ENCODE measurements at regions not wholly inside any gene's neighbourhood (a gene's known extent, or its start where the extent isn't known, plus 50 kb on each side); places are given as distances from the start of the nearest gene placed in this dataset.

GRCh38 chr2:173446722-173447121 is 92.0 kb downstream of the CDCA7 start:
- Histone ChIP-seq H3K79me2 (ENCODE audit: control insufficient read depth, insufficient read depth, low read length, unreplicated experiment) (no peaks in the 10 kb centered on the region), H2AFZ (ENCODE audit: low read length, unreplicated experiment) (no peak overlapping the region), H3K36me3 (ENCODE audit: insufficient read depth, low read length) (no peaks in the 10 kb centered on the region), H3K27ac (ENCODE audit: low read depth, low read length) (no peak overlapping the region), H3K4me3 (ENCODE audit: low read depth, low read length) (no peak overlapping the region), H3K27me3 (ENCODE audit: insufficient read depth, low read length) (peaks cover 6% of the 10 kb centered on the region; the same call in 1 of the 2 replicates), H3K4me1 (ENCODE audit: control insufficient read depth, insufficient read depth, low read length, unreplicated experiment) (peaks cover 3% of the 10 kb centered on the region)

GRCh38 chr2:173448938-173449471 is 94.3 kb downstream of the CDCA7 start:
- Histone ChIP-seq H3K27me3 (ENCODE audit: insufficient read depth, low read length) (peaks cover 15% of the 10 kb centered on the region; the same call in 1 of the 2 replicates), H3K79me2 (ENCODE audit: control insufficient read depth, insufficient read depth, low read length, unreplicated experiment) (no peaks in the 10 kb centered on the region), H3K4me1 (ENCODE audit: control insufficient read depth, insufficient read depth, low read length, unreplicated experiment) (peaks cover 3% of the 10 kb centered on the region), H2AFZ (ENCODE audit: low read length, unreplicated experiment) (peak overlapping the region; percentile 70), H3K4me3 (ENCODE audit: low read depth, low read length) (peak overlapping the region; percentile 66), H3K36me3 (ENCODE audit: insufficient read depth, low read length) (no peaks in the 10 kb centered on the region), H3K27ac (ENCODE audit: low read depth, low read length) (no peak overlapping the region)

- H3K27me3 ChIP-seq (ENCODE audit: insufficient read depth, low read length) = peaks cover 27% of the 10 kb centered on the region; the same call in 1 of the 2 replicates
- no peak overlapping the region for H3K27ac ChIP-seq (ENCODE audit: low read depth, low read length)
- H3K4me3 ChIP-seq (ENCODE audit: low read depth, low read length) = no peak overlapping the region
- H3K79me2 ChIP-seq (ENCODE audit: control insufficient read depth, insufficient read depth, low read length, unreplicated experiment) = no peaks in the 10 kb centered on the region
- H3K36me3 ChIP-seq (ENCODE audit: insufficient read depth, low read length) = no peaks in the 10 kb centered on the region
- H2AFZ ChIP-seq (ENCODE audit: low read length, unreplicated experiment) = no peak overlapping the region
- peaks cover 3% of the 10 kb centered on the region for H3K4me1 ChIP-seq (ENCODE audit: control insufficient read depth, insufficient read depth, low read length, unreplicated experiment)
Measured at GRCh38 chr2:173451118-173451517, 96.4 kb downstream of the CDCA7 start.

DNA sequence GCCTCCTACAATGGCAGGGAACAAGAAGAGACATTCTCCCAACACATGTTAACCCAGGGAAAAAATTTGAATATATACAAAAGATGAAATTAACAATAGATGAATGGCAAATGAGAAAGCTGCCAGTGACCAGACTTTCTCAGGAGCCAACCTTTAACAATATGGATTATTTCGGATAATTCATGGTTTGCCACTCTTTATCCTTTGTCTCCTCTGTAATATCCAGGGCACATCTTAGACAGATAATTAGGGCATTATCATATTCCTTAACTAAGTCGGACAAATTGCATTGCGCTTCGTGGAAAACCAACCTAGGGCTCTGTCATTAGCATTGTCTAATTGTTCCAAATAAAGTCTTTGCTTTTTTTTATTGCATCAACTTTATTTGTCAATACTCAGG is 97.3 kb downstream of the CDCA7 start:
- no peak overlapping the region for H3K27ac ChIP-seq (ENCODE audit: low read depth, low read length)
- no peak overlapping the region for H2AFZ ChIP-seq (ENCODE audit: low read length, unreplicated experiment)
- H3K79me2 ChIP-seq (ENCODE audit: control insufficient read depth, insufficient read depth, low read length, unreplicated experiment) = no peaks in the 10 kb centered on the region
- peaks cover 3% of the 10 kb centered on the region for H3K4me1 ChIP-seq (ENCODE audit: control insufficient read depth, insufficient read depth, low read length, unreplicated experiment)
- no peaks in the 10 kb centered on the region for H3K36me3 ChIP-seq (ENCODE audit: insufficient read depth, low read length)
- peaks cover 27% of the 10 kb centered on the region; the same call in 1 of the 2 replicates for H3K27me3 ChIP-seq (ENCODE audit: insufficient read depth, low read length)
- H3K4me3 ChIP-seq (ENCODE audit: low read depth, low read length) = no peak overlapping the region

- H3K27me3 ChIP-seq (ENCODE audit: insufficient read depth, low read length) = peaks cover 27% of the 10 kb centered on the region; the same call in 1 of the 2 replicates
- H2AFZ ChIP-seq (ENCODE audit: low read length, unreplicated experiment) = no peak overlapping the region
- H3K79me2 ChIP-seq (ENCODE audit: control insufficient read depth, insufficient read depth, low read length, unreplicated experiment) = no peaks in the 10 kb centered on the region
- H3K4me3 ChIP-seq (ENCODE audit: low read depth, low read length) = no peak overlapping the region
- H3K4me1 ChIP-seq (ENCODE audit: control insufficient read depth, insufficient read depth, low read length, unreplicated experiment) = peaks cover 3% of the 10 kb centered on the region
- H3K36me3 ChIP-seq (ENCODE audit: insufficient read depth, low read length) = no peaks in the 10 kb centered on the region
- H3K27ac ChIP-seq (ENCODE audit: low read depth, low read length) = no peak overlapping the region
Measured at GRCh38 chr2:173452416-173452815, 97.7 kb downstream of the CDCA7 start.

DNA sequence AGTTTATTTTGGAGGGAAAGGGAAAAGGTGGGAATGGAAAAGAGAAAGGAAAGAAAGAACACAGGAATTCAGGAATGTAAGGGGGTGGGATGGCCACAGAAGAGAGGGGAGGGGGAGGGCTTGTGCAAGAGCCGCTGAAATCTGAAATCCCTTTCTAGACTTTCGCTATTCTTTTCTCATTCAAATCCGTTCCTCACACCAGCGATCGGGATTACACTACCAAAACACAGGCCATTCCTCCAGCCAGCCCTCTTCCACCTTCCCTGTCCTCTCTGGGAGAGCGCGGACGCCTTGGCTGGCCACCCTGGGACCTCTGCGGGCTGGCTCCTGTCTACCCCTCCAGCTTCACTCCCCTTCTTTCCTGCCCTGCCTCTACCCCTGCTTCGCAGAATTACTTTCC is 102.3 kb downstream of the CDCA7 start:
- Histone ChIP-seq H3K27ac (ENCODE audit: low read depth, low read length) (no peak overlapping the region), H3K36me3 (ENCODE audit: insufficient read depth, low read length) (no peaks in the 10 kb centered on the region), H3K4me3 (ENCODE audit: low read depth, low read length) (no peak overlapping the region), H3K4me1 (ENCODE audit: control insufficient read depth, insufficient read depth, low read length, unreplicated experiment) (no peaks in the 10 kb centered on the region), H3K79me2 (ENCODE audit: control insufficient read depth, insufficient read depth, low read length, unreplicated experiment) (no peaks in the 10 kb centered on the region), H3K27me3 (ENCODE audit: insufficient read depth, low read length) (peaks cover 38% of the 10 kb centered on the region), H2AFZ (ENCODE audit: low read length, unreplicated experiment) (no peak overlapping the region)

GRCh38 chr2:173457366-173457765 is 102.7 kb downstream of the CDCA7 start:
- Histone ChIP-seq H3K27ac (ENCODE audit: low read depth, low read length) (no peak overlapping the region), H3K4me1 (ENCODE audit: control insufficient read depth, insufficient read depth, low read length, unreplicated experiment) (no peaks in the 10 kb centered on the region)

DNA sequence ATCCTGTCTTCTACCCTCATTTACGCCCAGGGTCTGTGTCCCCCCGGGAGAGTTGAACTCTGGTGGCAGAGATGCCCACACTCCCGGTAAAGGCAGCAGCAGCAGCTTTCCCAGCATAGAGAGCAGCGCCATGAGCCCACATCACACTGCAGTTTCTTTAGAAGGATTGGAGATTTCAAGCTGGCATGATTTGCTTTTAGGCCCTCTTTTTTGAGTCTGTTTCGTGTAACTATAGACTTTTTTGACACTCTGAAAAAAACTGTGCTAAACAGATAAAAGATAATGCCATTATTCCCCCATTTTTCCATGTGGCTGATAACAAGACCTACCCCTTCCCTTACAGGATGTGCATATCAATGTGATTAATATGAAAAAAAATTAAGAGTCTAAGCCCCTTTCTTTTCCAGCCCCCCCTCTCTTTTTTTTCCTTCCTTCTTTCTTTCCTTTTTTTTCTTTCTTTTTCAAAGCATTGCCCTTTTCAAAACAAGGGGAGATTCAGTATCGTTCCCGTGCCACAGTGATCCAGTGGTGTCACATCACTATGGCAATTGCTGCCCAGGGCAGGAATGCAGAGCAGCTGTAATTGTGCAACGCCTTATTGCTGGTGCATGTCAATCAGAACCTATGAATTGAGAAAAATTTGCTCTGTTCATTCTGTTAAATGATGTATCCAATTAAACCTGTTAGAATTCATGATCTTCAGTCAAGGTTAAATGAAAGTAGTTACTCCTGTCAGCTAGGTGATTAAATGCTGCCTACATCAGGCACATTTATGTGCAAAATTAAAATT is 104.5 kb downstream of the CDCA7 start:
- H3K4me3 ChIP-seq (ENCODE audit: low read depth, low read length) = no peak overlapping the region
- no peak overlapping the region for H2AFZ ChIP-seq (ENCODE audit: low read length, unreplicated experiment)
- H3K27ac ChIP-seq (ENCODE audit: low read depth, low read length) = no peak overlapping the region
- H3K79me2 ChIP-seq (ENCODE audit: control insufficient read depth, insufficient read depth, low read length, unreplicated experiment) = no peaks in the 10 kb centered on the region
- peaks cover 36% of the 10 kb centered on the region for H3K27me3 ChIP-seq (ENCODE audit: insufficient read depth, low read length)
- H3K36me3 ChIP-seq (ENCODE audit: insufficient read depth, low read length) = no peaks in the 10 kb centered on the region
- no peaks in the 10 kb centered on the region for H3K4me1 ChIP-seq (ENCODE audit: control insufficient read depth, insufficient read depth, low read length, unreplicated experiment)

More at GRCh38 chr2:173457366-173457765, 102.7 kb downstream of the CDCA7 start:
- H2AFZ ChIP-seq (ENCODE audit: low read length, unreplicated experiment) = no peak overlapping the region
- H3K36me3 ChIP-seq (ENCODE audit: insufficient read depth, low read length) = no peaks in the 10 kb centered on the region
- no peak overlapping the region for H3K4me3 ChIP-seq (ENCODE audit: low read depth, low read length)
- H3K79me2 ChIP-seq (ENCODE audit: control insufficient read depth, insufficient read depth, low read length, unreplicated experiment) = no peaks in the 10 kb centered on the region
- peaks cover 42% of the 10 kb centered on the region for H3K27me3 ChIP-seq (ENCODE audit: insufficient read depth, low read length)

DNA sequence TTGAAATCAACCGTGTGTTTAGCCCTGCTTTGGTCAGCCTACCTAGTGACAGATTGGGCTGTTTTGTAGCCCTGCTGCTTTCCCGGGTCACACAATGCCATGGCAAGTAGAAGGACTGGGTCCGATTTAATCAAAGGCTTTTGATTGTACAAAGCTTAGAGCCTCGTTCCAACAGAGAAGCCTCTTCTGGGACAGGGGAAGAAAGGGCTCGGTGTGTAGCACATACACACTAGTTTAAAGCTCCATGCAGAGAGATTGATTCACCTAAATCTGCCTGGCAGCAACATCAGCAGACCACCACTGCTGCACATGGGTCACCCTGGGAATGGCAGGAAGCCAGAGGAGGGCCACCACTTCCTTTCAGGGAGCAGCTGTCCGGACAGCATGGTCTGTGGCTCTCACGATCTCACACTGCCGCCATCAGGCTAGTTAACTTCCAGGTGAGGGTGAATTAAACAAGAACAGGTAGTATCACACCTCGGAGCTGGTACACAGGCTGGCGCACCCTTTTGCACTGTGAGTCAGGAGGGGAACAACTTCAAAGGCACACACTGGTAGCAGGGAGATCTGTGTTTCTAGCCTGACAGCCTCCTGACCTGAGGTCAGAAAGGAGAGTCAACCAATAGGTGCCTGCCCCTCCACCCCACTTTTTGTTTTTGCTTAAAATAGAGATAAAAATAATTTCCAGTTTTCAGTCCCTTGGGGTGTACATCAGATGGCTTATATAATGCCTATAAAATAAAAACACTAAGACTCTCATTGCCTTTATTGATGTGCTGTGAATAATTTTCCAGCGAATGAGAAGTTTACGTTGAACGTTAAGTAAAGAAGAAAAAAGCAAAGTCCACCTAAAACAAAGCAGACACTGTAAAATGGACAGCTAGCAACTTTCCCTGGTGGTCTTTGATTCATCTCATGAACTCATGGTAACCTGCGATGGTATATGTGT is 108.5 kb downstream of the CDCA7 start:
- H2AFZ ChIP-seq (ENCODE audit: low read length, unreplicated experiment) = no peak overlapping the region
- no peaks in the 10 kb centered on the region for H3K79me2 ChIP-seq (ENCODE audit: control insufficient read depth, insufficient read depth, low read length, unreplicated experiment)
- H3K4me3 ChIP-seq (ENCODE audit: low read depth, low read length) = no peak overlapping the region
- no peaks in the 10 kb centered on the region for H3K4me1 ChIP-seq (ENCODE audit: control insufficient read depth, insufficient read depth, low read length, unreplicated experiment)
- peaks cover 24% of the 10 kb centered on the region for H3K27me3 ChIP-seq (ENCODE audit: insufficient read depth, low read length)
- H3K36me3 ChIP-seq (ENCODE audit: insufficient read depth, low read length) = no peaks in the 10 kb centered on the region
- no peak overlapping the region for H3K27ac ChIP-seq (ENCODE audit: low read depth, low read length)

- Histone ChIP-seq H3K36me3 (ENCODE audit: insufficient read depth, low read length) (no peaks in the 10 kb centered on the region), H2AFZ (ENCODE audit: low read length, unreplicated experiment) (no peak overlapping the region), H3K79me2 (ENCODE audit: control insufficient read depth, insufficient read depth, low read length, unreplicated experiment) (no peaks in the 10 kb centered on the region), H3K27me3 (ENCODE audit: insufficient read depth, low read length) (peaks cover 24% of the 10 kb centered on the region), H3K4me1 (ENCODE audit: control insufficient read depth, insufficient read depth, low read length, unreplicated experiment) (no peaks in the 10 kb centered on the region), H3K27ac (ENCODE audit: low read depth, low read length) (no peak overlapping the region), H3K4me3 (ENCODE audit: low read depth, low read length) (no peak overlapping the region)
Measured at GRCh38 chr2:173463846-173464245, 109.2 kb downstream of the CDCA7 start.
